K562 (cell line): ENCODE measurements at regions not wholly inside any gene's neighbourhood (a gene's known extent, or its start where the extent isn't known, plus 50 kb on each side); places are given as distances from the start of the nearest gene placed in this dataset.

Experiments used
- ATAC-seq: fragments of 200-7000 bp; cut with Tn5 transposase; 3 replicates; pipeline ENCODE4 v1.9.1; 2020; ENCODE audit warnings: moderate library complexity
- BruUV-seq: library from RNA; stranded (reverse); fragments of 400-500 nt; replicated peaks from 2 replicates; lab custom pipeline; 2021; lab: Mats Ljungman, UMichigan
- CTCF ChIA-PET: fragments of 300-600 bp; formaldehyde crosslinking; extraction: SDS; loops from one replicate; lab custom pipeline; 2021; ENCODE audit warnings: low intra/inter-chr PET ratio; lab: Yijun Ruan, JAX
- POLR2A ChIA-PET: fragments of 300-600, 350-650 bp; sonication (Branson Sonifier 250); formaldehyde crosslinking; extraction: SDS; loops from one replicate; lab custom pipeline; 2021; ENCODE audit warnings: antibody characterized with exemption, inconsistent platforms; lab: Yijun Ruan, JAX
- DNase-seq, 4 experiments: peaks; one replicate each; pipeline versions ENCODE4 v3.0.0 to v3.0.0-alpha.2; 2011 to 2018; ENCODE audit warnings: low spot score in 3 of 4, mixed read lengths in 3 of 4; ENCODE audit errors: extremely low read depth in 1 of 4
- FAIRE-seq: peaks from 2 replicates; lab custom pipeline; 2011; peaks lifted over from hg19 to GRCh38; lab: Jason Lieb, UNC
- H2AFZ ChIP-seq: 2 replicates; pipeline ENCODE4 v1.6.0; 2011; ENCODE audit warnings: low read depth, low read length, control low read depth, inconsistent platforms
- H3K27ac ChIP-seq: fragments of 200-600 bp; 3 replicates; pipeline ENCODE4 v1.8.0; 2011; ENCODE audit warnings: low read depth, mild to moderate bottlenecking, control low read depth, inconsistent platforms, low read length, moderate library complexity, mixed read lengths; ENCODE audit errors: extremely low read depth
- H3K27me3 ChIP-seq, 2 experiments: fragments of 300-600 bp in 1 of 2; 2 replicates in 1 of 2; 3 replicates in 1 of 2; pipeline versions ENCODE4 v1.6.0 to v1.8.0; 2011; ENCODE audit warnings: inconsistent platforms in 2 of 2, low read length in 2 of 2, mild to moderate bottlenecking in 1 of 2, mixed read lengths in 1 of 2, moderate library complexity in 1 of 2; ENCODE audit not compliant: control insufficient read depth in 2 of 2, insufficient read depth in 2 of 2
- H3K36me3 ChIP-seq: fragments of 300-600 bp; 3 replicates; pipeline ENCODE4 v1.8.0; 2011; ENCODE audit warnings: mild to moderate bottlenecking, low read length, inconsistent platforms; ENCODE audit not compliant: control insufficient read depth, insufficient read depth
- H3K4me1 ChIP-seq, 2 experiments: fragments of 200-600 bp in 1 of 2; replicated peaks in 1 of 2; 2 replicates in 1 of 2; 3 replicates in 1 of 2; pipeline versions ENCODE4 v1.5.1 to v1.8.0; 2011; ENCODE audit warnings: inconsistent platforms in 2 of 2, low read length in 2 of 2, mild to moderate bottlenecking in 1 of 2, mixed read lengths in 1 of 2, moderate library complexity in 1 of 2; ENCODE audit not compliant: control insufficient read depth in 2 of 2, insufficient read depth in 2 of 2
- H3K4me2 ChIP-seq: 2 replicates; pipeline ENCODE4 v1.6.1; 2011; ENCODE audit warnings: low read length, control low read depth, inconsistent platforms, mixed read lengths; ENCODE audit not compliant: insufficient read depth
- H3K4me3 ChIP-seq: fragments of 200-600 bp; sonication (generic), shearing (Covaris generic); 2 replicates; pipeline ENCODE4 v1.5.1; 2016; ENCODE audit warnings: control low read depth, inconsistent platforms
- H3K79me2 ChIP-seq: fragments of 200-600 bp; 3 replicates; pipeline ENCODE4 v1.8.0; 2011; ENCODE audit warnings: low read length, inconsistent platforms; ENCODE audit not compliant: control insufficient read depth, insufficient read depth
- H3K9ac ChIP-seq, 2 experiments: 2 replicates each; pipeline versions ENCODE4 v1.6.0 to v1.6.1; 2011; ENCODE audit warnings: low read depth in 2 of 2, low read length in 2 of 2, control low read depth in 1 of 2, inconsistent platforms in 1 of 2, mild to moderate bottlenecking in 1 of 2, mixed read lengths in 1 of 2; ENCODE audit not compliant: insufficient read depth in 1 of 2
- H3K9me1 ChIP-seq: one replicate; pipeline ENCODE4 v1.6.0; 2011; ENCODE audit warnings: inconsistent platforms, mild to moderate bottlenecking, low read length, moderate library complexity; ENCODE audit not compliant: control insufficient read depth, insufficient read depth
- H3K9me3 ChIP-seq: replicated peaks from 2 replicates; pipeline ENCODE4 v1.5.1; 2011; ENCODE audit warnings: low read depth, low read length, inconsistent platforms; ENCODE audit not compliant: control insufficient read depth, insufficient read depth
- H4K20me1 ChIP-seq: replicated peaks from 2 replicates; pipeline ENCODE4 v1.6.1; 2011; ENCODE audit warnings: low read length, inconsistent platforms, mixed read lengths; ENCODE audit not compliant: control insufficient read depth, insufficient read depth
- ETS1 ChIP-seq: conservative IDR thresholded peaks from 2 replicates; pipeline ENCODE4 v1.6.1; 2011; ENCODE audit warnings: low read depth, mild to moderate bottlenecking, low read length; ENCODE audit not compliant: control insufficient read depth
- HDAC1 ChIP-seq, 2 experiments: fragments of 450-650 bp; IDR thresholded peaks; 2 replicates each; pipeline ENCODE4 v1.6.1; 2016 to 2017; ENCODE audit warnings: inconsistent platforms in 1 of 2, mild to moderate bottlenecking in 1 of 2, moderate library complexity in 1 of 2
- HIVEP1 ChIP-seq: fragments of 250-450 bp; sonication (Bioruptor Pico); IDR thresholded peaks from 2 replicates; pipeline ENCODE4 v1.4.0; 2020; ENCODE audit warnings: mild to moderate bottlenecking
- HNRNPLL ChIP-seq: fragments of 200-400 bp; formaldehyde crosslinking; IDR thresholded peaks from 2 replicates; pipeline ENCODE4 v1.6.1; 2017; ENCODE audit warnings: low read length, low read depth, mild to moderate bottlenecking; ENCODE audit not compliant: poor library complexity, severe bottlenecking
- KLF6 ChIP-seq: fragments of 250-450 bp; sonication (Bioruptor Pico); IDR thresholded peaks from 2 replicates; pipeline ENCODE4 v1.4.0; 2020; ENCODE audit warnings: mild to moderate bottlenecking, moderate library complexity, borderline replicate concordance
- NCOA1 ChIP-seq: fragments of 450-650 bp; IDR thresholded peaks from 2 replicates; pipeline ENCODE4 v1.6.1; 2016; ENCODE audit warnings: low read depth
- NEUROD1 ChIP-seq: fragments of 150-350 bp; IDR thresholded peaks from 2 replicates; pipeline ENCODE4 v1.6.1; 2014; ENCODE audit warnings: borderline replicate concordance, low read length, low read depth; ENCODE audit not compliant: partially characterized antibody
- NFIC ChIP-seq: fragments of 450-650 bp; IDR thresholded peaks from 2 replicates; pipeline ENCODE4 v1.6.1; 2017; ENCODE audit warnings: mild to moderate bottlenecking, inconsistent platforms
- ZNF282 ChIP-seq: sonication (generic); formaldehyde crosslinking; IDR thresholded peaks from 2 replicates; pipeline ENCODE4 v1.8.1; 2023; ENCODE audit warnings: missing genetic modification reagents
- ZNF318 ChIP-seq, 2 experiments: fragments of 450-650 bp; IDR thresholded peaks; 2 replicates each; pipeline ENCODE4 v1.6.1; 2016; ENCODE audit warnings: mild to moderate bottlenecking in 2 of 2, borderline replicate concordance in 1 of 2, low read depth in 1 of 2, moderate library complexity in 1 of 2
- ZNF583 ChIP-seq: fragments of 250-450 bp; sonication (Bioruptor Pico); IDR thresholded peaks from 2 replicates; pipeline ENCODE4 v1.4.0; 2020
- ZNF75A ChIP-seq: fragments of 450-650 bp; formaldehyde crosslinking; IDR thresholded peaks from 2 replicates; pipeline ENCODE4 v1.4.0; 2020; ENCODE audit warnings: mild to moderate bottlenecking
- whole genome bisulfite sequencing: fragments of 100-300 bp; shearing (Covaris generic); methylation state at CpG from one replicate; pipeline ENCODE4 v1.1.6; 2016; ENCODE audit warnings: low coverage, mixed read lengths; ENCODE audit not compliant: insufficient coverage; ENCODE audit errors: missing lambda C conversion rate; 5-methylcytosine and 5-hydroxymethylcytosine counted together
- in situ Hi-C: fragments of 300-500 bp; cut with MboI; formaldehyde crosslinking; loops from 4 replicates; pipeline ENCODE4 v1.15.0; 2018; ENCODE audit warnings: inconsistent platforms, mixed read lengths
- intact Hi-C: fragments of 100-400 bp; cut with micrococcal nuclease; formaldehyde crosslinking; loops from 2 replicates; pipeline ENCODE4 v1.14.2; 2022

DNA sequence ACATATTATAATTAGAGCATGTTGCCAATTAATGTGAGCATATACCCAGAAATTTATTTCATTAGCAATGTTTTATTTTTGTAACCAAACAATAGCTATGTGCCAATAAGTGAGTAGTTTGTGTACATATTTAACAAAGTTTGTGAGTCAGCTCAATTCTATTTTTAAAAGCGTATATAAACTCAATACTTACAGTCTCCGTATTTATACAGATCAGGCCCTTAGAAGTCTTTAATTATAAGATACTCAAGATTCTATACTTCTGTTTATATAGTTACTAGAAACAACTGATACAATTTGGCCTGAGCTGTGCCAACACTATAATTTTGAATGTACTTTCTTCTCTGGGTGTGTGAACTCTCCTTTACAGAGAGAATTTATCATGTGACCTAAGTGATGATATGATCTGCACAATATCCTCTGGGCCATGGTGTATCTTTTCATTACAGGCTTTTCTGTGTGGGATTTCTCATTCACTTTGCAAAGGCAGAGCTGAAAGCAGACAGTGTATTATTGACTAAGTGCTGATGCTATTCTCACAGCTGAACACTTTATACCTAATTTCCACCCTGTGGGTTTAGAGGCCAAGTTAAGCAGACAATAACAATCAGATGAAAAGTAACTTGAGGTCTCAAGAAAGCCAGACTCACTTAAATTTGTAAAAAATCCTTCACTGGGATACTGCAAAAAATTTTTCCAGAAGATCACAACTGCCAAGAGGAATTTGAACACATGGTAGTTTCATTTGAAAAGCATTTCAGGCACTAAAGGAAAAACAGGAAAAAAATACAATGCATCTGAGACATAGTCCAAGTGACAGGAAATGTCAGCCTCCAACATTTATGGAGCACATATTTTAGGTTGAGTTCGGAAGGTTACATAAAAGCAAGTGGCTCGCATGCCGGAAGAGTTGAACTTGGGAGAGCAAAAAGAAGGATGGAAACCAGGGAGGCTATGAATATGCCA is 277.9 kb upstream of the SEMA6D start (continued):
- no peak for TF ChIP-seq HNRNPLL
- TF ChIP-seq NEUROD1: no peak
- no peak for TF ChIP-seq ZNF583
- no peak for TF ChIP-seq ZNF282 (CRISPR knock-in tag)
- no peak for TF ChIP-seq ZNF75A

DNA sequence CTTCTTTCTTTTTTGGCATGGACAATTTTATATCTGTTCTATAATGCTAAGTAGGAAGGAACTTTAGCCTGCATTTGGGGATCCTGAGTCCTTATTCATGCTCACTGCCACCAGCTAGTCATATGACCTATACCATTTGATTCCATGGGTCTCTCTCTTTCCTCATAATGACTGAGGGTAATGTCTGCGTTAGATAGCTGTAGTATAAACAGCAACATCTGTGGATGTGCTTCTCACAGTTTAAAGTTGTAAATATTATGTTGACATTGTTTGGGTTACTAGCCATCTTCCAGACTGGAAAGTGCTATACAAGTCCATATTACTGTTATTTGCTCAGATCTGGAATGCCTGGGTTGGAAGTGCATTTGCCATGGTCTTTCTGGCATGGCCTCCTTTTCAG is 274.9 kb upstream of the SEMA6D start:
- Histone ChIP-seq H3K36me3 (no peaks in the 10 kb centered on the region), H3K27ac (no peak overlapping the region), H3K27me3 (no peaks in the 10 kb centered on the region), H3K4me2 (no peak overlapping the region), H3K9me1 (no peaks in the 10 kb centered on the region), H3K4me1 (no peaks in the 10 kb centered on the region), H3K9me3 (no peaks in the 10 kb centered on the region), H2AFZ (no peak overlapping the region), H3K9ac (no peak overlapping the region), H3K79me2 (no peaks in the 10 kb centered on the region), H3K4me3 (no peak overlapping the region), H4K20me1 (no peaks in the 10 kb centered on the region)
- ChIA-PET CTCF (no interaction called here), POLR2A (no interaction called here)
- WGBS: 0% methylated on average over 1 of the region's 1 CpG
- BruUV-seq: no TSS peak
- in situ Hi-C loops (no loop called here), intact Hi-C loops (no loop called here)
- DNase-seq (no peak), ATAC-seq (no peak), FAIRE-seq (no peak)
- no peak for TF ChIP-seq ZNF318 (IDR thresholded peaks at IDR 0.05; ENCODE audit: borderline replicate concordance in 1 of 2, low read depth in 1 of 2)
- TF ChIP-seq HIVEP1 (CRISPR knock-in tag): no peak
- TF ChIP-seq NCOA1: no peak
- no peak for TF ChIP-seq KLF6 (CRISPR knock-in tag)
- no peak for TF ChIP-seq ETS1
- no peak for TF ChIP-seq HDAC1 (IDR thresholded peaks at IDR 0.05)
- no peak for TF ChIP-seq NFIC
